ENCODE measurements at regions not wholly inside any gene's neighbourhood (a gene's known extent, or its start where the extent isn't known, plus 50 kb on each side); places are given as distances from the start of the nearest gene placed in this dataset.

DNA sequence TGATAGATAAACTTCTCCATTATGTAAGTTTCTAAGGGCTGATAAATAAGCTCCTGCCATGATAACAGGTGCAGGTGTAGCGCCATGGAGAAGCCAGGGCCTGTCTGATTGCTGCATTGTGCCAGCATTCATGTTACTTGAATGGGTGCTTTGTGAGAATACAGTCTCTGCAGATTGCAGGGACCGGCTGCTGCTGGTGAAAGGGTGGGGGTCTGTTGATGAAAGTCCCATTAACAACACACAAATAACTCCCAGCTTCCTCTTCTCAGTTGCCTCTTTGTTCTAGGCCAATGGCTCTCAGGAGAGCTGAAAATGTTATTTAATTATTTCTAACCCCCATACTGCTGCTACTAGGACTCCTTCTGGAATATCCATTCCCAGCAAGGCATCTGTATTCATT is 77.2 kb downstream of the RTP4 start:
- Histone ChIP-seq H4K20me1 (ENCODE audit: insufficient read depth, low read length, poor library complexity, severe bottlenecking) (no peaks in the 10 kb centered on the region), H3K9me3 (ENCODE audit: insufficient read depth, low read depth, low read length) (no peaks in the 10 kb centered on the region), H3K9ac (ENCODE audit: low read depth, low read length, poor library complexity, severe bottlenecking) (no peak overlapping the region), H3K4me1 (ENCODE audit: insufficient read depth, low read length, poor library complexity, severe bottlenecking) (no peaks in the 10 kb centered on the region), H3K36me3 (ENCODE audit: insufficient read depth, low read length) (no peaks in the 10 kb centered on the region), H3F3A (ENCODE audit: low read depth) (no peaks in the 10 kb centered on the region), H3K9me2 (replicated peaks; ENCODE audit: low read depth, low read length) (no peaks in the 10 kb centered on the region), H3K27me3 (ENCODE audit: insufficient read depth, low read length, poor library complexity, severe bottlenecking) (no peaks in the 10 kb centered on the region), H3K4me2 (ENCODE audit: low read depth, low read length, poor library complexity, severe bottlenecking) (no peak overlapping the region), H2AFZ (ENCODE audit: low read length) (no peak overlapping the region), H3K79me2 (ENCODE audit: insufficient read depth, low read length) (no peaks in the 10 kb centered on the region), H3K4me3 (ENCODE audit: low read length, poor library complexity, severe bottlenecking) (no peak overlapping the region)
- no peak for TF ChIP-seq EZH2phosphoT487 (IDR thresholded peaks at IDR 0.05; ENCODE audit: borderline replicate concordance)
- TF ChIP-seq, protein P1, sequence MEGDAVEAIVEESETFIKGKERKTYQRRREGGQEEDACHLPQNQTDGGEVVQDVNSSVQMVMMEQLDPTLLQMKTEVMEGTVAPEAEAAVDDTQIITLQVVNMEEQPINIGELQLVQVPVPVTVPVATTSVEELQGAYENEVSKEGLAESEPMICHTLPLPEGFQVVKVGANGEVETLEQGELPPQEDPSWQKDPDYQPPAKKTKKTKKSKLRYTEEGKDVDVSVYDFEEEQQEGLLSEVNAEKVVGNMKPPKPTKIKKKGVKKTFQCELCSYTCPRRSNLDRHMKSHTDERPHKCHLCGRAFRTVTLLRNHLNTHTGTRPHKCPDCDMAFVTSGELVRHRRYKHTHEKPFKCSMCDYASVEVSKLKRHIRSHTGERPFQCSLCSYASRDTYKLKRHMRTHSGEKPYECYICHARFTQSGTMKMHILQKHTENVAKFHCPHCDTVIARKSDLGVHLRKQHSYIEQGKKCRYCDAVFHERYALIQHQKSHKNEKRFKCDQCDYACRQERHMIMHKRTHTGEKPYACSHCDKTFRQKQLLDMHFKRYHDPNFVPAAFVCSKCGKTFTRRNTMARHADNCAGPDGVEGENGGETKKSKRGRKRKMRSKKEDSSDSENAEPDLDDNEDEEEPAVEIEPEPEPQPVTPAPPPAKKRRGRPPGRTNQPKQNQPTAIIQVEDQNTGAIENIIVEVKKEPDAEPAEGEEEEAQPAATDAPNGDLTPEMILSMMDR (conservative IDR thresholded peaks at IDR 0.05; ENCODE audit: low read length): no peak

DNA sequence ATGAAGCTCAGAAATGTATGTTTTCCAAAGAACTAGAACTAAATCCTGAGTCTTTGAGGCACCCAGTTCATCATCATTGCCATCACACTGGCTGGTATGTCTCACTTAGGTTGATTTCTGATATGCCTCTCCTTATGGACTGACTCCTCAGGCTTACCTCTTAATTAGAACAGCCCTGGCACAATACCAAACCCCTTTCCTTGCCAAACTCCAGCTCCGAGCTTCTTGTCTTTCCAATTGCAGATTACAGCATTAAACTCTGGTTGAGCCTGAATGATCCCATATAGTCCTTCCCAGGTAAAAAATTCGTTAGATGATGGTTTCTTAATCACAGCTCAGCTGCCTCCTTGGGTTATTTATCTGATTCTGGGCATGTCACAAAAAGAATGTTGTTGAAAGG is 66.3 kb downstream of the RTP4 start:
- H3F3A ChIP-seq (ENCODE audit: low read depth): no peaks in the 10 kb centered on the region
- H3K4me3 ChIP-seq (ENCODE audit: low read length, poor library complexity, severe bottlenecking): no peak overlapping the region
- no peaks in the 10 kb centered on the region for H3K9me3 ChIP-seq (ENCODE audit: insufficient read depth, low read depth, low read length)
- H3K4me1 ChIP-seq (ENCODE audit: insufficient read depth, low read length, poor library complexity, severe bottlenecking): peaks cover 5% of the 10 kb centered on the region
- no peak overlapping the region for H3K4me2 ChIP-seq (ENCODE audit: low read depth, low read length, poor library complexity, severe bottlenecking)
- no peak overlapping the region for H2AFZ ChIP-seq (ENCODE audit: low read length)
- no peaks in the 10 kb centered on the region for H3K79me2 ChIP-seq (ENCODE audit: insufficient read depth, low read length)
- H3K9me2 ChIP-seq (replicated peaks; ENCODE audit: low read depth, low read length): no peaks in the 10 kb centered on the region
- H3K27me3 ChIP-seq (ENCODE audit: insufficient read depth, low read length, poor library complexity, severe bottlenecking): no peaks in the 10 kb centered on the region
- no peak overlapping the region for H3K9ac ChIP-seq (ENCODE audit: low read depth, low read length, poor library complexity, severe bottlenecking)
- H3K36me3 ChIP-seq (ENCODE audit: insufficient read depth, low read length): no peaks in the 10 kb centered on the region
- no peak for TF ChIP-seq EZH2phosphoT487 (IDR thresholded peaks at IDR 0.05; ENCODE audit: borderline replicate concordance)
- TF ChIP-seq, protein P1 (conservative IDR thresholded peaks at IDR 0.05; ENCODE audit: low read length): no peak
- no peaks in the 10 kb centered on the region for H4K20me1 ChIP-seq (ENCODE audit: insufficient read depth, low read length, poor library complexity, severe bottlenecking)

DNA sequence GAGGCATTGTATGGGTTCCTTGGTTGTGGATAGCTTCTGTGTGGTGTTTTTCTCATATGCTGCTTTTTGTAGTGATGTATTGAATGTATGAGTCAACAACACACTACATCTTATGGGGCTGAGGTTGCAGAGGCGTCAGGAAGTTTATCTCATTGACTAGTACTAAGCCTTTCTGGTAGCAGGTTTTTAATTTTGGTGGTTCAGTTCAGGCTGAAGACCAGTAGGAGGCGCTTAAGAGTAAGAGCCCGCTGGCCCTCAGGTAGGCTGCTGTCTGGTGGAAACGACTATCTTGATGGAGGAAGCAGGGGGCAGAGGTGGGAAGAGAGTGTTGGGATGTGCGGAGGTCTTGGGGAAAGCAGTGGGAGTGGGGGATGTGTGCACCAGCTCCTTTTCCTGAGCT is 62.4 kb downstream of the RTP4 start:
- no peaks in the 10 kb centered on the region for H3K79me2 ChIP-seq (ENCODE audit: insufficient read depth, low read length)
- H3K36me3 ChIP-seq (ENCODE audit: insufficient read depth, low read length): no peaks in the 10 kb centered on the region
- TF ChIP-seq, protein P1 (conservative IDR thresholded peaks at IDR 0.05; ENCODE audit: low read length): 0 out of 2 replicates have a peak, but pooled peaks have one; percentile 18
- TF ChIP-seq EZH2phosphoT487 (IDR thresholded peaks at IDR 0.05; ENCODE audit: borderline replicate concordance): no peak

More for the DNA sequence above, 62.4 kb downstream of the RTP4 start:
- Histone ChIP-seq H4K20me1 (ENCODE audit: insufficient read depth, low read length, poor library complexity, severe bottlenecking) (no peaks in the 10 kb centered on the region), H3K9ac (ENCODE audit: low read depth, low read length, poor library complexity, severe bottlenecking) (no peak overlapping the region), H3K4me3 (ENCODE audit: low read length, poor library complexity, severe bottlenecking) (no peak overlapping the region), H3K9me2 (replicated peaks; ENCODE audit: low read depth, low read length) (no peaks in the 10 kb centered on the region), H3K27me3 (ENCODE audit: insufficient read depth, low read length, poor library complexity, severe bottlenecking) (no peaks in the 10 kb centered on the region), H3K4me1 (ENCODE audit: insufficient read depth, low read length, poor library complexity, severe bottlenecking) (no peaks in the 10 kb centered on the region), H3F3A (ENCODE audit: low read depth) (no peaks in the 10 kb centered on the region), H3K4me2 (ENCODE audit: low read depth, low read length, poor library complexity, severe bottlenecking) (no peak overlapping the region), H2AFZ (ENCODE audit: low read length) (no peak overlapping the region), H3K9me3 (ENCODE audit: insufficient read depth, low read depth, low read length) (no peaks in the 10 kb centered on the region)

Measured in Loucy (cell line).